Progenitor cell of endocrine pancreas (in vitro differentiated cells): ENCODE measurements at regions not wholly inside any gene's neighbourhood (a gene's known extent, or its start where the extent isn't known, plus 50 kb on each side); places are given as distances from the start of the nearest gene placed in this dataset.

Source experiments
- DNase-seq: peaks from one replicate; pipeline ENCODE4 v3.0.0; 2021; ENCODE audit warnings: low spot score; ENCODE audit not compliant: unreplicated experiment
- H3K27ac Mint-ChIP-seq: 2 replicates; pipeline ENCODE4 v1.8.0; 2021; ENCODE audit warnings: mild to moderate bottlenecking, moderate library complexity, mixed read lengths
- H3K27me3 Mint-ChIP-seq: 2 replicates; pipeline ENCODE4 v1.8.0; 2021; ENCODE audit warnings: mixed read lengths
- H3K36me3 Mint-ChIP-seq: 2 replicates; pipeline ENCODE4 v1.8.0; 2022; ENCODE audit warnings: mixed read lengths; ENCODE audit not compliant: insufficient read depth
- H3K4me1 Mint-ChIP-seq: 2 replicates; pipeline ENCODE4 v1.8.0; 2021; ENCODE audit warnings: low read depth, mixed read lengths
- H3K4me3 Mint-ChIP-seq: 2 replicates; pipeline ENCODE4 v1.8.0; 2021; ENCODE audit warnings: low read depth, mild to moderate bottlenecking, moderate library complexity, mixed read lengths
- H3K9me3 Mint-ChIP-seq: 2 replicates; pipeline ENCODE4 v1.8.0; 2021; ENCODE audit warnings: low read depth, mixed read lengths
- TF ChIP-seq, protein P1 (sequence below): fragments of 200-600 bp; sonication (generic); IDR thresholded peaks from one replicate; pipeline ENCODE4 v1.5.0; 2021; ENCODE audit warnings: antibody characterized with exemption, mild to moderate bottlenecking; ENCODE audit not compliant: unreplicated experiment

DNA sequence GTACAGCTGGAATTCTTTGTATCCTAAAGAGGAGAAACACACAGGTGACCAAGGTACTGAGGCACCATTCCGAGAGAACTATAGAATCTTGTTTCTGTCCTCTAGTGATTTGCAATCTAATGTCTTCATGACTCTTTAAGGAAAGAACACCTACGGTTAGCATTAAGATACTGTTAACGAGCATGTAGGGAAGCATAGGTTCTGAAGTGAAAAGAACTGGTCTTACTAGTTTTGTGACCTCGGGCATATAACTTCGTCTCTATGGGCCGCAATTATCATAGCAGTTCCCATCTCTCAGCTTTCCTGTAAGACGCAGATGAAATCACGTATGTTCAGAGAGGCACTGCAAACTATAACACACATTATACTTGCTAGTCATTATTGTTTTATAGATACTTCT is 193.0 kb upstream of the NBEA start:
- TF ChIP-seq, protein P1, sequence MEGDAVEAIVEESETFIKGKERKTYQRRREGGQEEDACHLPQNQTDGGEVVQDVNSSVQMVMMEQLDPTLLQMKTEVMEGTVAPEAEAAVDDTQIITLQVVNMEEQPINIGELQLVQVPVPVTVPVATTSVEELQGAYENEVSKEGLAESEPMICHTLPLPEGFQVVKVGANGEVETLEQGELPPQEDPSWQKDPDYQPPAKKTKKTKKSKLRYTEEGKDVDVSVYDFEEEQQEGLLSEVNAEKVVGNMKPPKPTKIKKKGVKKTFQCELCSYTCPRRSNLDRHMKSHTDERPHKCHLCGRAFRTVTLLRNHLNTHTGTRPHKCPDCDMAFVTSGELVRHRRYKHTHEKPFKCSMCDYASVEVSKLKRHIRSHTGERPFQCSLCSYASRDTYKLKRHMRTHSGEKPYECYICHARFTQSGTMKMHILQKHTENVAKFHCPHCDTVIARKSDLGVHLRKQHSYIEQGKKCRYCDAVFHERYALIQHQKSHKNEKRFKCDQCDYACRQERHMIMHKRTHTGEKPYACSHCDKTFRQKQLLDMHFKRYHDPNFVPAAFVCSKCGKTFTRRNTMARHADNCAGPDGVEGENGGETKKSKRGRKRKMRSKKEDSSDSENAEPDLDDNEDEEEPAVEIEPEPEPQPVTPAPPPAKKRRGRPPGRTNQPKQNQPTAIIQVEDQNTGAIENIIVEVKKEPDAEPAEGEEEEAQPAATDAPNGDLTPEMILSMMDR: no peak
- Mint-ChIP-seq H3K4me1 (peaks cover 23% of the 10 kb centered on the region), H3K4me3 (no peak overlapping the region), H3K27ac (no peak overlapping the region), H3K36me3 (no peaks in the 10 kb centered on the region), H3K27me3 (peaks cover 5% of the 10 kb centered on the region), H3K9me3 (peaks cover 8% of the 10 kb centered on the region)
- no peak for DNase-seq

DNA sequence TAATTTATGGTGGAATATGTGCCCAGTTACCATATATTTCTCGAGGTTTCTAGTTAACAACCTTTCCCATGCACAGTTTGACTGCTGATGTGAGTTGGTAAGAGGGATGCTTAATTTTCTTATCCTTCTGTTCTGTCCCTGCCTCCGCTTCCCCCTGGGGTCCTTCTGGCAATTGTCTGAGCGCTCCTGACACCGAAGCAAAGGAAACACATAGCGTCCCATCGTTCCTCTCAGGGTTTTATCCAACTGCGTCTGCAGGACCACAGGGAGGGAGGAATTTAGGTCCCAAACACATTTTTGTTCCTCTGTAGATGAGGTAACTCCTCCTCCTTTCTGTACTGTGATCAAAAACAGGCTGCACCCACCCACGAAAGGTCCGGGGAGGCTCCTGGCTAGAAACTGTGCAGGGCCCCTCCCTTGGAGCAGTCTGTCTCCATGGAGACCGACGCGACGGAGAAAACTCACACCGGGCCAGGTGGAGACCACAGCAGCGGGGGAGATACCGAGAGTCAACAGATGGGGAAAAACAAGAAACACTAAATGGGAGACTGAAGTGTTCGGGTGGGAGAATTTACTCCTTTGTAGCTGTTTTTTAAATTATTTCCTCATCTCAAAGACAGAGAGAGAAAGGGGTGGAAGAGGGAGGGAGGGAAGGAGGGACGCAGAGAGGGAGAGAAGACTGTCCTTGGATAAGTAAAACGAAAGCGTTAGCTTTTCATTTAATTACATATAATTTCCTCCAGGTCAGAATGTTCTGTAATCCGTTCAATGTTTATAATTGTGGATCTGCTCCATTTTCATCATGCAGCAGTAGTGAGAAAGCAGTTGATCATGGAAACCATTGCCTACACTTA is 191.8 kb upstream of the NBEA start:
- Mint-ChIP-seq H3K9me3 (peaks cover 3% of the 10 kb centered on the region), H3K4me1 (peaks cover 23% of the 10 kb centered on the region), H3K27ac (peak overlapping the region; percentile 19), H3K4me3 (peak overlapping the region; percentile 74), H3K27me3 (peaks cover 5% of the 10 kb centered on the region), H3K36me3 (no peaks in the 10 kb centered on the region)
- DNase-seq: no peak
- TF ChIP-seq, protein P1: no peak

DNA sequence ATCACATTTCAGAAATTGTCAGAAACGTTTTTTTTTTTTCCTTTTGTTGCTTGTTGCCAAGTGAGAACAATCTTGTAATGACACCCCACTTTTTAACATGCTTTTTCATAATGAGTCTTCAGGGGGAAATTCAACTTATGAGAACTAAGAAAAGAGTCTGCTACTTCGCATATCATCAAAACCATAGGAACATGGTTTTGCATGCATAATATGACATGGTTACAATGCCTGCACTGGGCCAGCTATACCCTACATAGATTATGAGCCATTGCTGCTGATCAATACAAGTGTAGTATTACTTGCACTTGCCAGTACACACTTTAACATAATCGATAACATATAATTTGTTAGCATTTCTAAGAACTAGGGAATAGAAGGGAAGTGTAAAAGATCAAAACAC is 191.0 kb upstream of the NBEA start:
- no peaks in the 10 kb centered on the region for H3K36me3 Mint-ChIP-seq
- no peak overlapping the region for H3K4me3 Mint-ChIP-seq
- TF ChIP-seq, protein P1: no peak
- peaks cover 3% of the 10 kb centered on the region for H3K9me3 Mint-ChIP-seq
- H3K27me3 Mint-ChIP-seq: peaks cover 5% of the 10 kb centered on the region
- no peak overlapping the region for H3K27ac Mint-ChIP-seq
- DNase-seq: no peak
- H3K4me1 Mint-ChIP-seq: peaks cover 23% of the 10 kb centered on the region

DNA sequence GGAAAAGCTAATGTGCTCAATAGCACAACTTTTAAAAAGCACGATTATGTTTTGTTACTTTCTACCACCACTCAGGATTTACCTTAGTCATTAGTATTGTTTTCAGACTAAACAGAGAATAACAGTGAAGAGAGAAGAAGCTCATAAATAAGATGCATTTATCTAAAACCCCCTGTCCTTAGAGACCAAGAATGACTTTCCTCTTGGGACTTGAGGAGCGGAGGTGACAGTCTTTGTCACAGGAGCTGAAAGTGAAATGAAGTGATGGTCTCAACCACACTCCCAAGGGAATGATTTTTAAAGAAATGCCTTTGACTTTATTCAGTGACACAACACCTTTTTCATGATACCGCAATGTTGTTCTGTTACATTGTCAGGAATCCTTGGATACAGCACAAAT is 190.6 kb upstream of the NBEA start:
- peaks cover 23% of the 10 kb centered on the region for H3K4me1 Mint-ChIP-seq
- H3K27me3 Mint-ChIP-seq: peaks cover 5% of the 10 kb centered on the region
- H3K4me3 Mint-ChIP-seq: no peak overlapping the region
- H3K36me3 Mint-ChIP-seq: no peaks in the 10 kb centered on the region
- peaks cover 3% of the 10 kb centered on the region for H3K9me3 Mint-ChIP-seq
- no peak for DNase-seq
- no peak overlapping the region for H3K27ac Mint-ChIP-seq
- TF ChIP-seq, protein P1: no peak

DNA sequence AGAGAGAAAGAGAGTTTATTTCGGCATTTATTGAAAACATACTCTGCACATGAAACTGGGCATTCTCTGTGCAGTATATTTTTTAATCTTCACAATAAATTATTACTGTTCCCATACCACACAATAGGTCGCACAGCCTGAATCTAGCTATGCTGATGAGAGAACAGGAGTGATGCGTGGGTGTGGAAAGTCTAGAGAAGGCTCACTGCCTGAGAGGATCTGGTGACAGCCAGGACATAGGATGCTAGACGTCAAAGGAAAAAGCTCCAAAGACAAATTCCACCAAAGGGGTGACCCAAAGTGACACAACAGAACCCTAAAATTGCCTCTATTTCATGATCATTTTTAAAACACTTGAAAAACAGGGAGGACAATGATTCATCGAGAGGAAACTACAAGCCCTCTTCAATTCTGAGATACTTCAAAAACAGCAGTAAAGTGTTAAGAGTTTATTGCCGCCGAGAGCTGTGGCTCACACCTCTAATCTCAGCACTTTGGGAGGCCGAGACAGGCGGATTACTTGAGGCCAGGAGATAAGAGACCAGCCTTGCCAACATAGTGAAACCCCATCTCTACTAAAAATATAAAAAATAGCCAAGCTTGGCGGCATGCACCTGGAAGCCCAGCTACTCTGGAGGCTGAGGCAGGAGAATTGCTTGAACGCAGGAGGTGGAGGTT is 189.6 kb upstream of the NBEA start:
- Mint-ChIP-seq H3K4me1 (peaks cover 23% of the 10 kb centered on the region), H3K27me3 (peaks cover 5% of the 10 kb centered on the region), H3K9me3 (no peaks in the 10 kb centered on the region), H3K27ac (no peak overlapping the region), H3K36me3 (no peaks in the 10 kb centered on the region), H3K4me3 (no peak overlapping the region)
- TF ChIP-seq, protein P1: no peak
- DNase-seq: no peak
